HG03432 (cell line): ENCODE measurements at regions not wholly inside any gene's neighbourhood (a gene's known extent, or its start where the extent isn't known, plus 50 kb on each side); places are given as distances from the start of the nearest gene placed in this dataset.

Experiments
- ATAC-seq: cut with Tn5 transposase; IDR thresholded peaks from one replicate; pipeline ENCODE4 v1.9.1; 2021; ENCODE audit warnings: mild to moderate bottlenecking, moderate library complexity; ENCODE audit not compliant: unreplicated experiment

DNA sequence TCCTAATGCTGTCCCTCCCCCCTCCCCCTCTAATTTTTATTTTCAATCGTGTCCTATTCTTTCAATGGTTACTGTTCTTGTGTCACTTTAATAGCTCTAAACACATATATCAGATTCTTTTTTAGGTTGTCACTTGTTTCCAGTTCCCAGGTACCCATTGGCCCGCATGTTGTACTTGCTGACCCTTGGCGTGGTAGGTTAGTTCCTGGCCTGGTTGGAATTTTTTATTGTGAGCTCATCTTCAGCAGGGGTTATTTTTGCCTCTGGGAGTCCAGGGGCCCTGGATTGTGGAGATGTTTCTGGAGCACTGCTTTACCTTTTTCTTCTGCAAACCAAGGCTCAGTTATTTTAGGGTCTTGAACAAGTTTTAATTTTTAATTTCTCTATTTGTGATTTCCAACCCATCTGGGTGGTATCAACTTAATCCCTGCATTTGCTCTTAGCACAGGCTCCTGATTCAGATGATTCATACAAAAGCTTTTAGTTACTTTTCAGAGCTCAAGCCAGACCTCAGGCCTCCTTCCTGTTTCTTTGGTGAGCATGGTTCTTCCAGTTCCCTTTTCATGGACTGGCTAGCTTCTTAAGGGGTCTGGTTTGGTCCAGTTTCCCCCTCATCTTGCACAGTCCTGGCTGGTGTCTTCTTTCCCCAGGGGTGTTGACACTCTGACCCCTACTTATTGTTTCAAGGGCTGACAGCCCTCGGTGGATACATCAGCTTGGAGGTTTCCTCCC is 220.5 kb downstream of the TM9SF2 start:
- peak; percentile 42 for ATAC-seq

DNA sequence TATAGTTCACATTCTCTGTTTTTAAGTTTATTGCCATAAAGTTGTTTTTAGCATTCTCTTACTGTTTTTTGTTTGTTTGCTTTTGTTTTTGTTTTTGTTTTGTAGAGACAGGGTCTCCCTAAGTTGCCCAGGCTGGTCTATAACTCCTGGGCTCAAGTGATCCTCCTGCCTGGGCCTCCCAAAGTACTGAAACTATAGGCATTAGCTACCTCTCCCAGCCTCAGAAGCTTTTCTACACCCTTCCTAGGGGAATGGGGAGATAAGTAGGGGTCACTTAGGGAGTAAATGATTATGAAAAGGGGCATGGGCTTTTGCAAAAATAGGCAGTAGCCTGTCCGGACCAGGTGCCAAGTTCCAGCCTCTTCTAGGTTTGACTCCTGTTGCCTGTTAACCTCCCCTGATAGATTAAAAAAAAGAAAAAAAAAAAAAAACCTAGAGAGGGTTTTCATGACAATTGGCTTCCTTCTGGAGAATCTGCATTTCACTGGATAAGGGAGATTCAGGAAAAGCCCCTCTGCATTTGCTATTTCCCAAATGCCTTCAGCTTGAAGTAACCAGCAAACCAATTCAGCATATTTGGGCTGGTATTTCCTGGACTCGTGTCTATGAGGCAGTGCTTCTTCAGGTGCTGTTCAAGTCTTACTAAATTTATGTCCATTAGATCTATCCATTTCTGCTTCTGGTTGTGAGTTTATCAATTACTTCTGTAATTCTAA is 216.8 kb downstream of the TM9SF2 start:
- ATAC-seq: no peak

- ATAC-seq: no peak
Measured at GRCh38 chr13:99709134-99709533, 207.9 kb downstream of the TM9SF2 start.

DNA sequence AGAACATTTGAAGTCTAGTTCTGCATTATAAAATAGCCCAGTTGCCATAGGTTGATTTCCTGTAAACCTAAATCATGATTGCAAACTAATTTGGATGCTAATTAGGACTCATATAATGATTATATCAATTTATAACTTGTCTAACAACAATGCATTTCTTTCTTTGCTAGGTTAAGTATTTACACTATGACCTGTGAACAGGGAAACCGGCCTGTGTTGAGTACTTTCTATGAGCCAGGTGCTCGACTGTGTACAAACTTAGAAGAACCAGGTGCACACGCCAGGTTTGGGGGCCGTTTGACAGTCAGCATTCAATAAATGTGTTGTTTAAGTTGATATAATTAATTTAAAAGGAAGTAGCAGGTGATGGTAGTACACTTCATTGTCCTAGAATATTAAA is 203.1 kb downstream of the TM9SF2 start:
- ATAC-seq: no peak

DNA sequence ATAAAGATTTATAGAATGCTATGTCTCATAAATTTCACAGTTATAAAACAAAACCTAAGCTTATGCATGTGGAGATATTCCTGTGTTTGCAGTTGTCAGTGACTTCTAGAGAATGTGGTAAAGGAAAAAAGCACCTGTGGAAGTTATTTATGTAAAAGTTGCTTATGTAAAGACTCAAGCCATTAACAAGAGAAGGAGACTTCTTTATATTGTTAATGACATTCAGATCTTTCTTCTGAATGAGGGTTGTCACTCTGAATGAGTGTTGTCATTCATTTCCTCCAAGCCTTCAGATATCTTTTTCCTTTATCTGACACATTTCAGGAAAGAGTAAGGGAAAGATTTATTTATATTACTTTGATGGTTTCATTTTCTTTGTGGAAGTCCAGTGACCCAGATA is 202.6 kb downstream of the TM9SF2 start:
- ATAC-seq: no peak

DNA sequence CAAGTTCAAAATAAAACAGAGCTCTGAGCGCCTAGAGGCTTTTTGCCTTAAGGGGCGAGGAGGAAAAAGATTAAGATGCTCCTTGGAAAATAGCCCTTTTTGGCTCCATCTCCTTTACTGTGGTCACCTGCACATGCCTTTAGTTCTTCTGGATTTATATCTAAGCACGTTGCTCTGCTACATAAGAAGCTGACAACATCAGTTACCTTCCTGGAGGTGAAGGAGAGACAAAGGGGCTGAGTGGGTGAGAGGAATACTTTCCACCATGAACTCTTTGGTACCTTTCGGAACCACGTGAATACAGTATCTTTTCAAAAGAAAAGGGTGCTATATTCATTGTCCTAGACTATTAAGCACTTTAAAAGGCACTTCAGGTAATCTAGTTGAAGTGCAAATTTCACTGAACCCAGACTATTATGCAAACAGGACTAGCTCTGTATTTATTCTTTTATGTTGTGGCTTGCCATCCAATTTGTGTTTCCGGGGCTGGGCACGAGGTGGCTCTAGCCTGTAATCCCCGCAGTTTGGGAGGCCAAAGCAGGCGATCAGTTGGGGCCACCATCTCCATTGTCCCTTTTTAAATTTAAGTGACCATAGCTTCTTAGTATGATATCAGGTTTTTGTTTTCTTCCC is 201.5 kb downstream of the TM9SF2 start:
- no peak for ATAC-seq

- no peak for ATAC-seq
Measured at GRCh38 chr13:99700468-99700867, 199.2 kb downstream of the TM9SF2 start.

DNA sequence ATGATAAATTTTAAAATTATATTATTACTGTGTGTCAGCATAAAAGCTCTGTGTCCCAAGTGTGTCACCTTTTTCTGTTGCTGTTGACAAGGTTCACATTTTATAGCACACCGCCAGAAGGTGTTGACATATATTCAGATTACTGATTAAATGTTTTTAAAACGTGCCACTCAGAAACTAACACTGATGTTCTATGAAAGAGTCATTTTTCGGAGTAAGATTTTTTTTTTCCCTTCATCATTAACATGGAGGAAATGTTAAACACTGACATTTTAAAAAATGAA is 197.5 kb downstream of the TM9SF2 start:
- ATAC-seq: no peak

GRCh38 chr13:99698010-99698815 is 196.9 kb downstream of the TM9SF2 start:
- no peak for ATAC-seq

GRCh38 chr13:99695857-99696256 is 194.6 kb downstream of the TM9SF2 start:
- no peak for ATAC-seq

- no peak for ATAC-seq
Measured at GRCh38 chr13:99693852-99694611, 192.8 kb downstream of the TM9SF2 start.

GRCh38 chr13:99693351-99693750 is 192.1 kb downstream of the TM9SF2 start:
- no peak for ATAC-seq

GRCh38 chr13:99692854-99693253 is 191.6 kb downstream of the TM9SF2 start:
- no peak for ATAC-seq

DNA sequence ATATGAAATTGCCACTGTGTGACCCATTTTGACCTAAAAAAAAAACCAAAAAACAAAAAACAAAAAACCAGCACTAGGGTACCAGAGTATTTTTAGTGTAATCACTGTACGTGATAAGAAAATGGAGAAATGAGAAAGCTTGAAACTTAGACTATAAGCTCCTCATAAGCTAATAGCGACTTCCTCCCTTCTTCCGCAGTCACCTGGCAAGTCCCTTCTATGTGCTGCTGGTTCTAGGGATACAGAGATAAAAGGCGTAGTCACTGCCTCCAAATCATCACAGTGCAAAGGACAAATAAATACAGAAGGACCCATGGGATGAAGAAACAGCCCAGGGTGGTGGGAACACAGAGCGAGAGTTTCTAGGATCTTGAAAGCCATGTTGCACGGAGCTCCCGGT is 190.3 kb downstream of the TM9SF2 start:
- peak; percentile 44 for ATAC-seq

GRCh38 chr13:99690426-99691174 is 189.3 kb downstream of the TM9SF2 start:
- peak; percentile 39 for ATAC-seq

- no peak for ATAC-seq
Measured at GRCh38 chr13:99689955-99690354, 188.7 kb downstream of the TM9SF2 start.

GRCh38 chr13:99688776-99689175 is 187.5 kb downstream of the TM9SF2 start:
- ATAC-seq: no peak

GRCh38 chr13:99687723-99688397 is 186.6 kb downstream of the TM9SF2 start:
- ATAC-seq: no peak

GRCh38 chr13:99686944-99687411 is 185.7 kb downstream of the TM9SF2 start:
- ATAC-seq: no peak
